Omental fat pad (tissue), 3 donors: ENCODE measurements at regions not wholly inside any gene's neighbourhood (a gene's known extent, or its start where the extent isn't known, plus 50 kb on each side); places are given as distances from the start of the nearest gene placed in this dataset.
A peak's percentile ranks its signal among the peaks of the same experiment; 100 is the strongest.

Experiments used
- ATAC-seq: fragments of 150-250 bp; one replicate; pipeline ENCODE4 v1.9.1; 2016; ENCODE audit warnings: mild to moderate bottlenecking, moderate library complexity; ENCODE audit not compliant: low FRiP score
- DNase-seq: peaks from one replicate; pipeline ENCODE4 v3.0.0-alpha.2; 2019; ENCODE audit warnings: low spot score
- TF ChIP-seq, protein P1 (sequence below), 3 donors: fragments of 450-650 bp; IDR thresholded peaks; one replicate each; pipeline ENCODE4 v1.5.1; 2016 to 2017; ENCODE audit warnings: antibody characterized with exemption in 3 of 3, mild to moderate bottlenecking in 3 of 3, moderate library complexity in 2 of 3

DNA sequence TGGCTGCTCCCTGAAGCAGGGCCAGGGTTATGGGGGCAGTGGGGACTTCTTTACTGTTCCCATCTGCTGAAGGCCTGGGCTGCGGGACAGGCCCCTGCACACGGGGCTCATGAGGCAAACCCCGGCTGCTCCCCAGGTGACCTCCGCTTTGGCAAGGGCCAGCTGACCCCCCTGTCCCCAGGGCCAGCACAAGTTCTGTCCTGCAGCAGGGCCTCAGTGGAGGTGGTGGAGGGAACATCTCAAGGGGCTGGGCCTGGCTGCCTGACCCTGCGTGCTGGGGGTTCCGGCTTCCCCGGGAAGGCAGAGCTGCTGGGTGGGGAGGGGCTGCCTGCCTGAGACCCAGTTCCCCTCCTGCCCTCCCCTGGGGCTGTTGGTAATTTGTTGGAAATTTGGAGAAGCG lies 67.4 kb upstream of the RNU6ATAC start:
- TF ChIP-seq, protein P1, sequence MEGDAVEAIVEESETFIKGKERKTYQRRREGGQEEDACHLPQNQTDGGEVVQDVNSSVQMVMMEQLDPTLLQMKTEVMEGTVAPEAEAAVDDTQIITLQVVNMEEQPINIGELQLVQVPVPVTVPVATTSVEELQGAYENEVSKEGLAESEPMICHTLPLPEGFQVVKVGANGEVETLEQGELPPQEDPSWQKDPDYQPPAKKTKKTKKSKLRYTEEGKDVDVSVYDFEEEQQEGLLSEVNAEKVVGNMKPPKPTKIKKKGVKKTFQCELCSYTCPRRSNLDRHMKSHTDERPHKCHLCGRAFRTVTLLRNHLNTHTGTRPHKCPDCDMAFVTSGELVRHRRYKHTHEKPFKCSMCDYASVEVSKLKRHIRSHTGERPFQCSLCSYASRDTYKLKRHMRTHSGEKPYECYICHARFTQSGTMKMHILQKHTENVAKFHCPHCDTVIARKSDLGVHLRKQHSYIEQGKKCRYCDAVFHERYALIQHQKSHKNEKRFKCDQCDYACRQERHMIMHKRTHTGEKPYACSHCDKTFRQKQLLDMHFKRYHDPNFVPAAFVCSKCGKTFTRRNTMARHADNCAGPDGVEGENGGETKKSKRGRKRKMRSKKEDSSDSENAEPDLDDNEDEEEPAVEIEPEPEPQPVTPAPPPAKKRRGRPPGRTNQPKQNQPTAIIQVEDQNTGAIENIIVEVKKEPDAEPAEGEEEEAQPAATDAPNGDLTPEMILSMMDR (IDR thresholded peaks at IDR 0.05) = no peak
- DNase-seq = no peak
- ATAC-seq = no peak

DNA sequence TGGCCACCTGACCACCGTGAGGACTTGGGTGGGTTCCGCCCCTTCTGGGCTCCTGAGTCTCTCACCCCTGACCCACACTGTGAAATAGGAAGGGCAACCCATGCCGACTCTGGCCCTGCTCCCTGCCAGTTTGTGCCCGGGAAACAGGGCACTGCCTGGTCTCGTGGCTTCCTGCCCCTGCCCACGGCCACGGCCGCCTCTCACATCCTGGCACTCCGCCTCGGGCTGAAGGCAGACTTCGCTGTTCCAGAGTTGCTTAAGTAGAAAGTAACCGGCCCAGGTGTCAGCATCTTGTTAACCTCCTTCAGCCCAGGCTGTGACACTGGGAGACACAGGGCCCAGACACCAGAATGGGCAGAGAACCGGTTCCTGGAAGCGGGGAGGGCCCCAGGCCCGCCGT lies 68.7 kb upstream of the RNU6ATAC start:
- TF ChIP-seq, protein P1 (IDR thresholded peaks at IDR 0.05) = no peak
- ATAC-seq (no peak), DNase-seq (no peak)

DNA sequence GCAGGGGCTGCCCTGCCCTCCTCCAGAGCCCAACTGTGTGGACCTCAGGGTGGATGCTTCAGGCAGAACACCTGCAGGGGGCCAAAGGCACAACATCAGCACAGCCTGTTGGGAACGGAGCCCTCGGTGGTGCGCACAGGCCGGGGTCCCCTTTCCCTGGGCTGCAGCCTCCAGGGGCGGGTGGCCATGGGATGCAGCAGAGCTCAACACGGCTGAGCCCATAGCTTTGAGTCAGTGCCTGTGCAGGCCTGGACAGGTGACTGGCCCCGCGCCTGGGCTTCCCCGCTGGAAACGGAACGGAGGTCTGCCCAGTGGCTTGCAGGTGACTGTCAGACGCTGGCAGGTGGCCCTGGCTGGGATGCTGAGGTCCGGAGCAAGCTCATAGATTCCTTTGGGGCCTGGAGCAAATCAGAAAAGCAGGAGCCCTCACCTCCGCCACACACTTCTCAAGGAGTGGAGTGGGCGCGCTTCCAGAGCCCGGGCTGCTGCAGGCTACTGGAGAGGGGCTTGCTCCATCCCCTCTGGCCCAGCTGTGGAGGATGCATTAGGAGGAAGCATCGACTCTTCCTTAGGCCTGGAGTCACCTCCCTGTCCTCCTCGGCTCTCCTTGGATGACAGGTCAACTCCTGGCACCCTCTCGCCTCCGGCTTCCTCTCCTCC lies 69.8 kb upstream of the RNU6ATAC start:
- no peak for ATAC-seq
- TF ChIP-seq, protein P1 (IDR thresholded peaks at IDR 0.05) = no peak
- no peak for DNase-seq

DNA sequence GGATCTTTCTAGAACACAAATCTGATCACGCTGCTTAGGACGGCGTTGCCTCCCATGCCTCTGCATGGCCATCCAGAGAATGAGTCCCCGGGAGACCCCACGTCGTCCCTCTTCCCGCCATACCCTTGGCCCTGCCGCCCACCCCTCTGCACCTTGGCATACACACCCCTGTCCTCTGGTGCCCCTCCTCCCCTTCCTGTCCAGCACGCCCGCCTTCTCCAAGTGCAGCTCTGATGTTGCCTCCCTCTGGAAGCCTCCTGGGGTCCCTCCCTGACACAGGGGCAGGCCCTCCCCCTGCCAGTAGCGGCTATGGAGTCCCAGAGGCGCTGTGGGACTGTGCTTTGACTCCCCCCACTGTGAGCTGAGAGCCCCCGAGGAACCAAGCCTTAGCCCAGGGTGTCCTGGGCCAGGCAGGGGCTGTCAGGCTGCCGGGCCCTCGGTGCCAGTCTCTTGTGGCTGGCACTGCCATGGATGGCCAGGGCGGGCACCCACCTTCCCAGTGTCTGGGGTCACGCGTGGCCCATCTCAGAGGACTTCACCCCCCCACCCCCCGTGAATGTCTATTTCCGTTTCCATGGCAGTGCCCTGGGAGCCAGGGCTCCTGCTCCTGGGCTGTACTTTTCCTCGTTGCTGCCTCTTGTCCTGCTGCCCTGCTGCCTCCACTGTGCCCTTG lies 70.5 kb upstream of the RNU6ATAC start:
- DNase-seq (no peak), ATAC-seq (no peak)
- TF ChIP-seq, protein P1 (IDR thresholded peaks at IDR 0.05) = no peak

DNA sequence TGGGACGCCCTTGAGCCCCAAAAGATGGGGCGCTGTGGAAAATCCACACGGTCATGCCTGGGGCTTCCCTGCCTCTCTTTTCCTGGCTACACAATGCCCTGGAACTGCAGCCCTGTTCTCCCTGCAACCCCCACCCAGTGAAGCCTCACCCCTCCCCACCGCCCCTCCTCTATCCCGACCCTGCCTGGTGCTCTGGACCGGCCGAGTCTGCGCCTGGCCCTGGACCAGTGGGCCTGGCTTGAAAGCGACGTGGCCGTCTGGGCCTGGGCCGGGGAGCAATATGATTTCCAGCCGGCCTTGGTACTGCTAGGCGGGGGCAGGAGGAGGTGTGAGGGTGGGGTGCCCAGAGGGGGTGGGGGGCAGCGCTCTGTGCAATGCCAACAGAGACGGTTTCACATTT lies 71.0 kb upstream of the RNU6ATAC start:
- TF ChIP-seq, protein P1 (IDR thresholded peaks at IDR 0.05) = no peak
- DNase-seq (no peak), ATAC-seq (no peak)

DNA sequence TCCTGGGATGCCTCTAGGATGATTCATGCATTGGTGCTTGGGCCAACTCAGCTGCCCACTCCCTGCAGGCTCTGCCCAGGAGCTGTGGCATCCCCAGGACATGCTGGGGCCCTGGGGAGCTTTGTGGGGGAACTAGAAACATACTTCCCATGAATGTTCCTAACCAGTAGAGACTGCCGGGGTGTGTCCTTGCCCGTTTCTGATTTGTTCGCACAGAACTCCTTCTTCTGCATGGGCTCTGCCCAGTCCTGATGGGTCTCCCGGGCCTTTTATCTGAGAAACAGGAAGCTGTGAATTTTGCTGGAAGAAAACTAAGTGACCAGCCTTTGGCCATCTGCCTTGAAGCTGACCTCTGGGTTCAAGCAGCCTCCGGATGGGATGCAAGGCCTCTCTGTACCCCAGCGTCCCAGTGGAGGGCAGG lies 71.6 kb upstream of the RNU6ATAC start:
- TF ChIP-seq, protein P1 (IDR thresholded peaks at IDR 0.05) = no peak
- DNase-seq (no peak), ATAC-seq (peak; percentile 25)
